Central memory CD4-positive, alpha-beta T cell (primary cell): ENCODE measurements at regions not wholly inside any gene's neighbourhood (a gene's known extent, or its start where the extent isn't known, plus 50 kb on each side); places are given as distances from the start of the nearest gene placed in this dataset.

Source experiments
- DNase-seq: peaks from one replicate; pipeline ENCODE4 v3.0.0; 2022

- DNase-seq, result no peak
Observed at GRCh38 chr16:65525707-65526106, 403.8 kb upstream of the CDH11 start.

- DNase-seq, result no peak
Observed at GRCh38 chr16:65524997-65525396, 403.1 kb upstream of the CDH11 start.

GRCh38 chr16:65524231-65524630, 402.4 kb upstream of the CDH11 start:
- no peak for DNase-seq

- no peak for DNase-seq
Observed at GRCh38 chr16:65523283-65523944, 401.6 kb upstream of the CDH11 start.

- DNase-seq, result no peak
Observed at GRCh38 chr16:65522412-65522811, 400.5 kb upstream of the CDH11 start.

- no peak for DNase-seq
Observed at GRCh38 chr16:65521633-65522328, 399.9 kb upstream of the CDH11 start.

GRCh38 chr16:65519402-65519801, 397.5 kb upstream of the CDH11 start:
- no peak for DNase-seq

- no peak for DNase-seq
Observed at GRCh38 chr16:65515193-65515592, 393.3 kb upstream of the CDH11 start.

- DNase-seq, result no peak
Observed at GRCh38 chr16:65510850-65511249, 389.0 kb upstream of the CDH11 start.

GRCh38 chr16:65510241-65510640, 388.4 kb upstream of the CDH11 start:
- DNase-seq, result no peak

- DNase-seq, result no peak
Observed at GRCh38 chr16:65509172-65509571, 387.3 kb upstream of the CDH11 start.

GRCh38 chr16:65500919-65501318, 379.1 kb upstream of the CDH11 start:
- no peak for DNase-seq

GRCh38 chr16:65500007-65500406, 378.1 kb upstream of the CDH11 start:
- no peak for DNase-seq

GRCh38 chr16:65499566-65499965, 377.7 kb upstream of the CDH11 start:
- no peak for DNase-seq

GRCh38 chr16:65497571-65497970, 375.7 kb upstream of the CDH11 start:
- no peak for DNase-seq

GRCh38 chr16:65495106-65495505, 373.2 kb upstream of the CDH11 start:
- DNase-seq, result no peak

GRCh38 chr16:65494609-65495008, 372.7 kb upstream of the CDH11 start:
- no peak for DNase-seq

GRCh38 chr16:65494080-65494479, 372.2 kb upstream of the CDH11 start:
- DNase-seq, result no peak

- no peak for DNase-seq
Observed at GRCh38 chr16:65490286-65490685, 368.4 kb upstream of the CDH11 start.

- no peak for DNase-seq
Observed at GRCh38 chr16:65489531-65490023, 367.7 kb upstream of the CDH11 start.

- no peak for DNase-seq
Observed at GRCh38 chr16:65487231-65487630, 365.4 kb upstream of the CDH11 start.

- no peak for DNase-seq
Observed at GRCh38 chr16:65481956-65482355, 360.1 kb upstream of the CDH11 start.

GRCh38 chr16:65480281-65481091, 358.6 kb upstream of the CDH11 start:
- no peak for DNase-seq
